CD8-positive, alpha-beta memory T cell (primary cell): ENCODE measurements at regions not wholly inside any gene's neighbourhood (a gene's known extent, or its start where the extent isn't known, plus 50 kb on each side); places are given as distances from the start of the nearest gene placed in this dataset.

ENCODE experiments used
- CTCF ChIA-PET: fragments of 350-600 bp; sonication (Branson Sonifier 250); formaldehyde crosslinking; loops from one replicate; lab custom pipeline; 2021; ENCODE audit warnings: antibody characterized with exemption; lab: Charles Lee
- POLR2A ChIA-PET: fragments of 350-600 bp; sonication (Branson Sonifier 250); formaldehyde crosslinking; loops from one replicate; lab custom pipeline; 2021; ENCODE audit warnings: antibody characterized with exemption; lab: Charles Lee
- DNase-seq, 5 donors: peaks; one replicate each; pipeline versions ENCODE4 v3.0.0 to v3.0.0-alpha.2; 2020 to 2022; ENCODE audit warnings: mixed read lengths in 1 of 5
- H3K27ac ChIP-seq: one replicate; pipeline ENCODE4 v1.7.0; 2013; ENCODE audit warnings: low read depth, mild to moderate bottlenecking, low read length, moderate library complexity
- H3K27me3 ChIP-seq: 2 replicates; pipeline ENCODE4 v1.7.0; 2013; ENCODE audit warnings: low read length, mild to moderate bottlenecking; ENCODE audit not compliant: insufficient read depth, poor library complexity, severe bottlenecking
- H3K36me3 ChIP-seq: 2 replicates; pipeline ENCODE4 v1.7.0; 2013; ENCODE audit warnings: mild to moderate bottlenecking, low read length, moderate library complexity; ENCODE audit not compliant: insufficient read depth
- H3K4me1 ChIP-seq: 2 replicates; pipeline ENCODE4 v1.7.0; 2013; ENCODE audit warnings: mild to moderate bottlenecking, low read length, moderate library complexity; ENCODE audit not compliant: insufficient read depth
- H3K4me3 ChIP-seq: 2 replicates; pipeline ENCODE4 v1.7.0; 2013; ENCODE audit warnings: mild to moderate bottlenecking, low read length
- H3K9me3 ChIP-seq: 2 replicates; pipeline ENCODE4 v1.7.0; 2013; ENCODE audit warnings: mild to moderate bottlenecking, low read length
- H3K27ac Mint-ChIP-seq, 8 donors: one replicate each; pipeline ENCODE4 v1.8.0; 2020 to 2021; ENCODE audit warnings: mixed read lengths in 8 of 8, mild to moderate bottlenecking in 6 of 8, inconsistent platforms in 3 of 8, moderate library complexity in 3 of 8
- H3K27me3 Mint-ChIP-seq, 2 donors: one replicate each; pipeline ENCODE4 v1.8.0; 2020 to 2021; ENCODE audit warnings: mixed read lengths in 2 of 2, mild to moderate bottlenecking in 1 of 2, moderate library complexity in 1 of 2
- H3K36me3 Mint-ChIP-seq, 3 donors: one replicate each; pipeline ENCODE4 v1.8.0; 2020 to 2021; ENCODE audit warnings: mixed read lengths in 3 of 3, inconsistent platforms in 1 of 3, mild to moderate bottlenecking in 1 of 3
- H3K4me1 Mint-ChIP-seq, 3 donors: one replicate each; pipeline ENCODE4 v1.8.0; 2020 to 2021; ENCODE audit warnings: mixed read lengths in 3 of 3, inconsistent platforms in 1 of 3, mild to moderate bottlenecking in 1 of 3
- H3K4me3 Mint-ChIP-seq, 7 donors: one replicate each; pipeline ENCODE4 v1.8.0; 2020 to 2021; ENCODE audit warnings: mixed read lengths in 7 of 7, mild to moderate bottlenecking in 6 of 7, moderate library complexity in 4 of 7, inconsistent platforms in 2 of 7
- H3K9me3 Mint-ChIP-seq, 5 donors: one replicate each; pipeline ENCODE4 v1.8.0; 2020 to 2022; ENCODE audit warnings: mixed read lengths in 5 of 5, mild to moderate bottlenecking in 3 of 5, moderate library complexity in 2 of 5, inconsistent platforms in 1 of 5

DNA sequence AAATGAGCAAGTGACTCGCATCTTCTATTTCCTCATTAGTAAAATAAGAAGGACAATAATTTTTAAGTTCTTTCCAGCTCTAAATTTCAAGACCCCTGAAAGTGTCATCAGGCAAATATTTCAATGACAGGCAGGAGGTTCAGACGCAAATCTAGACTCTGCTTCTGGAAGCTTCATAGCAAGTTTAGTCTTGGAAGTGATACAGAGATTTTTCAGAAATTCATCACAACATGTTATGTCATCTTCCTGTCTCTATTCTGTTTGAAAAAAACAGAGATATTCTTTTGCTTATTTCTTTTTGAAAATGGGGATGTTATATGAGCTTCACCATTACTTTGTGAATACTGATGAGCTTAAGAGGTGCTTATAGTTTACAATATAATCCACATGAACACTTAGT, 74.0 kb downstream of the C3orf85 start:
- H3K27ac ChIP-seq, result no peak overlapping the region
- ChIA-PET CTCF (no interaction called here), POLR2A (no interaction called here)
- H3K36me3 ChIP-seq, result no peaks in the 10 kb centered on the region
- DNase-seq, result no peak
- H3K4me1 ChIP-seq, result no peaks in the 10 kb centered on the region
- no peaks in the 10 kb centered on the region for H3K4me1 Mint-ChIP-seq
- no peaks in the 10 kb centered on the region for H3K27me3 ChIP-seq
- H3K36me3 Mint-ChIP-seq, result no peaks in the 10 kb centered on the region
- H3K9me3 ChIP-seq, result no peaks in the 10 kb centered on the region
- no peak overlapping the region for H3K27ac Mint-ChIP-seq
- no peaks in the 10 kb centered on the region for H3K9me3 Mint-ChIP-seq
- no peak overlapping the region for H3K4me3 Mint-ChIP-seq
- peaks cover 0 to 3% of the 10 kb centered on the region in 2 donors for H3K27me3 Mint-ChIP-seq
- H3K4me3 ChIP-seq, result no peak overlapping the region

DNA sequence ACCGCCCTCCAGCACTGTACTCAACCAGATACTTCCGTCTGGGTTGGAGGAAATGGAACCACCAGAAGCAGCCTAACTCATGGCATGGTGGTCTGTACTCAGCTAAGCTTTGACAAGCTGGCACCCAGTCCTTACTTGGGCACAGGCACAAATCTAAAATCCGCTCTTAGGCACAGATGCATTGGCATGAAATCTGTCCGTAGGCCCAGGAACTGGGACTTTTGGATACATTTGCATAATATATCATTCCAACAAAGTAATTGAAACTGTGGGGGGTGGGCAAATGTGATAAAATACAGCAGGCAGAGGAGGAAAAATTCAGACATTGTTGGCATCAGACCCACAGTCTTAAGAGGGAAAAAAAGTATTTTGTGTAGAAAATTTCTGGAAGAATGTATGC, 75.4 kb downstream of the C3orf85 start:
- Mint-ChIP-seq H3K27ac (no peak overlapping the region), H3K27me3 (peaks cover 0 to 3% of the 10 kb centered on the region in 2 donors), H3K4me3 (no peak overlapping the region), H3K36me3 (no peaks in the 10 kb centered on the region), H3K4me1 (no peaks in the 10 kb centered on the region), H3K9me3 (peaks cover 0 to 2% (median 0%) of the 10 kb centered on the region in 5 donors)
- ChIA-PET CTCF (no interaction called here), POLR2A (no interaction called here)
- Histone ChIP-seq H3K4me1 (no peaks in the 10 kb centered on the region), H3K4me3 (no peak overlapping the region), H3K36me3 (no peaks in the 10 kb centered on the region), H3K27ac (no peak overlapping the region), H3K9me3 (no peaks in the 10 kb centered on the region), H3K27me3 (no peaks in the 10 kb centered on the region)
- no peak for DNase-seq

DNA sequence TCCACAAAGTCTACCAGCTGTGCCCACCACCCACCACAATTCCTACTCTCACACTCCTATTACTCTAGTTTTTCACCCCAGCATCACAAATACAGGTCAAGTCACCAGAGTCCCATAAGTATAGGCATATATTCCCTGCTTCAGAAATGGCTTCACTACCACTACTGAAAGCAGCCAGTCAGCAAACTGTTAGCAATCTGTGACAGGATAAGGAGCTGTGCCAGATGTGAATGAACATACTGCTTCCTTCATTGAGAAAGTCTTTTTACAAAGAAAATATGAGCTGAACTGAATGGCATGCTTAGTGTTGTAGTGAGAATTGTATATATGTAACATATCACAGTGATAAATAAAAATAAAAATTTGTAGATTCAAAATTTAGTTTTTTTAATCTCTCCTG, 76.8 kb downstream of the C3orf85 start:
- no peak for DNase-seq
- CTCF ChIA-PET, result no interaction called here
- Mint-ChIP-seq H3K4me3 (no peak overlapping the region), H3K9me3 (peaks cover 0 to 2% (median 0%) of the 10 kb centered on the region in 5 donors), H3K27ac (peak overlapping the region in 1 of 8 donors; percentile 41), H3K4me1 (no peaks in the 10 kb centered on the region), H3K36me3 (no peaks in the 10 kb centered on the region), H3K27me3 (peaks cover 0 to 3% of the 10 kb centered on the region in 2 donors)
- no peaks in the 10 kb centered on the region for H3K27me3 ChIP-seq
- no peaks in the 10 kb centered on the region for H3K4me1 ChIP-seq
- no peak overlapping the region for H3K4me3 ChIP-seq
- POLR2A ChIA-PET, result no interaction called here
- no peak overlapping the region for H3K27ac ChIP-seq
- no peaks in the 10 kb centered on the region for H3K9me3 ChIP-seq
- H3K36me3 ChIP-seq, result no peaks in the 10 kb centered on the region

DNA sequence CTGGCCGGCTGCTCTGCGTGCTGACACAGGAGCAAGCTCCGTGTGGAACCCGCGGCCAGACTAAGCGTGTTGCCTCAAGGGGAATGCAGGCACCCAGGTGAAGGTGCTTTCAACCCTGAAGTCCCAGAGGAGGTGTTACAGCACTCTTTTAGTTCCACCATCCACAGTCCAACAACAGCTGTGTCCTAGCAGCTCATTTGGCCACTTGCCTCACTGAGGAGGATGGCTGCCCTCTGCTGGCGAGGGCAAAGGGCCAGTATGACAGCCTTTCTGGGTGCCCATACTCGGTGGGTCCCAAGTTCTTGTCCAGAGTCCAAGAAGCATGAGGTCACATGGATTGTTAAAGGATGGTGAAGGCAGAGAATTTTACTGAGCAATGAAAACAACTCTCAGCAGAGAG, 87.8 kb downstream of the C3orf85 start:
- CTCF ChIA-PET, result no interaction called here
- Mint-ChIP-seq H3K27me3 (peaks cover 0 to 5% of the 10 kb centered on the region in 2 donors), H3K9me3 (peaks cover 0 to 4% (median 0%) of the 10 kb centered on the region in 5 donors), H3K4me3 (no peak overlapping the region), H3K4me1 (no peaks in the 10 kb centered on the region), H3K27ac (no peak overlapping the region), H3K36me3 (no peaks in the 10 kb centered on the region)
- no peak for DNase-seq
- H3K36me3 ChIP-seq, result no peaks in the 10 kb centered on the region
- H3K27me3 ChIP-seq, result no peaks in the 10 kb centered on the region
- no peak overlapping the region for H3K27ac ChIP-seq
- H3K9me3 ChIP-seq, result no peaks in the 10 kb centered on the region
- H3K4me1 ChIP-seq, result no peaks in the 10 kb centered on the region
- POLR2A ChIA-PET, result no interaction called here
- no peak overlapping the region for H3K4me3 ChIP-seq

DNA sequence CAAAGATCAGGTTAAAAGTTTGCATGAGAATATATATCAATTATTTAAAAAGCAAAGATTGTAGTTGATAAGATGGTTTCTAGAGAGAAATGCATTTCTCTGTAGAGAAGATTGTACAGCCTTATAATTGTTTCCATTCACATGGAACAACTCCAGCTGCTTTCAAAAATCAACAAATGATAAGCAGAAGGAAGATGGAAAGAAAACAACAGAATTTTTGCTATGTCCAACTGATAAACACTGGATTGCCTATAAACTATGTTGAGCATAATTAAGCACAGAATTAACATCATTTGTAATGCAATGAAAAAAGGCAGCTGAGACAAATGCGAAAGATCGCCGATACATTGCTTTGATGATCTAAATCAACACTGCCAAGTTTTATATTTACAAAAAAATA, 89.0 kb downstream of the C3orf85 start:
- Mint-ChIP-seq H3K36me3 (no peaks in the 10 kb centered on the region), H3K27me3 (peaks cover 6 to 8% of the 10 kb centered on the region in 2 donors), H3K4me3 (no peak overlapping the region), H3K27ac (no peak overlapping the region), H3K9me3 (peaks cover 0 to 1% (median 0%) of the 10 kb centered on the region in 5 donors), H3K4me1 (no peaks in the 10 kb centered on the region)
- Histone ChIP-seq H3K27me3 (no peaks in the 10 kb centered on the region), H3K9me3 (no peaks in the 10 kb centered on the region), H3K27ac (no peak overlapping the region), H3K36me3 (no peaks in the 10 kb centered on the region), H3K4me1 (no peaks in the 10 kb centered on the region), H3K4me3 (no peak overlapping the region)
- no peak for DNase-seq
- POLR2A ChIA-PET, result no interaction called here
- CTCF ChIA-PET, result no interaction called here

DNA sequence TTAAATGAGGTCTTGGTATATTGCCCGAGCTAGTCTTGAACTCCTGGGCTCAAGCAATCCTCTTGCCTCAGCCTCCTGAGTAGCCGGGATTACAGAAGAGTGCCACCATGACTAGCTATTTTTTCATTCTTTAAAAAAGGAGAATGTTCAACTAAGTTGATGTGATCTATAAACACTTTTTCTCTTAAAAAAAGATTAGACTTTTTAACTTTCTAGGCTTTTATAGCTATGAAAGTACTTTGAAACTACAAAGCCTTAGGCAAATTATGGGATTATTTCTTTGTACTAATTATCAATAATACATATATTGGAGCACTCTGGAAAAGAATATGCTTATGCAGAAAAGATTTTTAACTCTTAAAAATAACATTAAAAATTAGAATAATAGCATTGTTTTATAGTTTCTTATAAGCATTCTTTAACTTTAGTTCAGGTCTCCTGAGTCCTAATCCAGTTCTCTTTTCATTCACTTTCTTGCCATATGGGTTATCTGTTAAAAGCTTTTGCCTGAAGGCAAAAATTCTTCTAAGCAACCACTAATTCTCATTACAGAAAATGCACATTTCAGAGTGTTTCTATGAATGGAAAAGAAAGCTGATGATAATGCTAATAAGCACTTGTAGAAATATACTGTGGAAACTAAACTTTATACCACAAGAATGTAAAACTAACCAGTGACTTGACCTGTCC, 87.8 kb downstream of the DPPA2 start:
- ChIA-PET CTCF (no interaction called here), POLR2A (no interaction called here)
- no peaks in the 10 kb centered on the region for H3K27me3 ChIP-seq
- no peaks in the 10 kb centered on the region for H3K9me3 ChIP-seq
- no peaks in the 10 kb centered on the region for H3K4me1 ChIP-seq
- H3K4me3 ChIP-seq, result no peak overlapping the region
- H3K27ac ChIP-seq, result no peak overlapping the region
- no peak for DNase-seq
- Mint-ChIP-seq H3K4me1 (no peaks in the 10 kb centered on the region), H3K4me3 (no peak overlapping the region), H3K27ac (no peak overlapping the region), H3K27me3 (peaks cover 7 to 13% of the 10 kb centered on the region in 2 donors), H3K9me3 (peaks cover 0 to 1% (median 0%) of the 10 kb centered on the region in 5 donors), H3K36me3 (no peaks in the 10 kb centered on the region)
- no peaks in the 10 kb centered on the region for H3K36me3 ChIP-seq

DNA sequence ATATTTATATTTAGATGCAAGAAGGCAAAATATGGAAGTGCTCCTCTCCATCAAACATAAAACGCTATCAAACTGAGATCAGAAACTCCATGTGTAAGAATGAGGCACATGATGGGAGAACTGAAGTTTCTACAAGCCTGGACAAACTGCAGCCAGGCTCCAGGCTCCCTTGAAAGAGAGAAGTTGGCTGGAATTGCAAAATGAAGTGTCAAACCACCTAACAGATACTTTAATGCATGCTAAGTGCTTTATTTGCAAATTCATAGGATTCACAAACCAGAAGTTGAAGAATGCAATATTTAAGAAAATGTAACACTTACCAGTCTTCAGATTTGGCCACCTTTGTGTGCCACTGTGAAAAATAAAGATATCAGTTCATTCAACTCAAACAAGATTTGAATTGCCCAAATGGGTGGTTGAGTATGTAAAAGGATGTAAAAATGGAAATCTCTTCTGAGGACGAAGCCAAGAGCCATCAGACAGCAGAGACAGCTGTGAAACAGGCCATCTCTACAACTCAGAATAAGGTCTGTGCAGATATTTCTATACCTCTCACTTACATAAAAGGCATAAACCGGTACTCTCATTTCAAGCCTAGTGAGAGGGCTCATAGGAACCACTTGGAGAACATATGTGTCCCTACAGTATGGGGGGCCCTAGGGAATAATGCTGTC, 87.0 kb downstream of the DPPA2 start:
- Histone ChIP-seq H3K36me3 (no peaks in the 10 kb centered on the region), H3K27me3 (no peaks in the 10 kb centered on the region), H3K9me3 (no peaks in the 10 kb centered on the region), H3K27ac (no peak overlapping the region), H3K4me1 (no peaks in the 10 kb centered on the region), H3K4me3 (no peak overlapping the region)
- Mint-ChIP-seq H3K9me3 (peaks cover 0 to 2% (median 0%) of the 10 kb centered on the region in 5 donors), H3K4me1 (no peaks in the 10 kb centered on the region), H3K36me3 (no peaks in the 10 kb centered on the region), H3K27me3 (peaks cover 7 to 17% of the 10 kb centered on the region in 2 donors), H3K27ac (no peak overlapping the region), H3K4me3 (no peak overlapping the region)
- DNase-seq, result no peak
- ChIA-PET POLR2A (no interaction called here), CTCF (no interaction called here)

DNA sequence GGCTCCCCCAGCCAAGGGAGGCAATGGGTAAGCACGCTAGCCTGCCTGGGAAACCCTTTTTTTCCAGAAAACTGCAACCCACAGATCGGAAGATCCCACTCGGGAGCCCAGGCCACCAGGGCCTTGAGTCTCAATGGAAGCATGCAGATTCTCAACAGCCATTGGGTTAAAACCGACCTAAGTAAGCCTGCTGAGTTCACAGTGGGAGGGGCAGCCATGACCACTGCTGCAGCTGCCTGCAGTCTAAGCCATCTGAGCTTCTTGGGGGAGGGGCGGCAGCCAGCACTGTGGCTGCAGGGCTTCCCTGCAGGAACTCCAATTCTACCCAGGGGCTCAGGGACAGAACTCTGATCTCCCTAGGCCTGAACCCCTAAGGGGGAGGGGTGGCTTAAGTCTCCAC, 82.0 kb downstream of the DPPA2 start:
- Mint-ChIP-seq H3K27me3 (peaks cover 5 to 17% of the 10 kb centered on the region in 2 donors), H3K4me3 (no peak overlapping the region), H3K4me1 (no peaks in the 10 kb centered on the region), H3K36me3 (no peaks in the 10 kb centered on the region), H3K27ac (no peak overlapping the region), H3K9me3 (peaks cover 0 to 5% (median 2%) of the 10 kb centered on the region in 5 donors)
- H3K4me3 ChIP-seq, result no peak overlapping the region
- H3K4me1 ChIP-seq, result no peaks in the 10 kb centered on the region
- no peaks in the 10 kb centered on the region for H3K36me3 ChIP-seq
- no peaks in the 10 kb centered on the region for H3K9me3 ChIP-seq
- H3K27me3 ChIP-seq, result no peaks in the 10 kb centered on the region
- DNase-seq, result no peak
- POLR2A ChIA-PET, result no interaction called here
- CTCF ChIA-PET, result no interaction called here
- H3K27ac ChIP-seq, result no peak overlapping the region
